Transverse colon (tissue), 4 donors: ENCODE measurements at regions not wholly inside any gene's neighbourhood (a gene's known extent, or its start where the extent isn't known, plus 50 kb on each side); places are given as distances from the start of the nearest gene placed in this dataset.
"Not testable (repeated sequence)": the region's sequence is repeated elsewhere in the genome, so short reads cannot be mapped to it uniquely, and the experiment has no call there.

Experiments
- EP300 ChIP-seq: sonication (generic); formaldehyde crosslinking; IDR thresholded peaks from one replicate; pipeline ENCODE4 v1.6.1; 2017; ENCODE audit warnings: antibody characterized with exemption, low read depth
- POLR2A ChIP-seq: fragments of 450-650 bp; IDR thresholded peaks from one replicate; pipeline ENCODE4 v1.6.1; 2016; ENCODE audit warnings: antibody characterized with exemption, mild to moderate bottlenecking, moderate library complexity
- POLR2AphosphoS5 ChIP-seq, 3 donors: sonication (generic); formaldehyde crosslinking; IDR thresholded peaks; one replicate each; pipeline ENCODE4 v1.6.1; 2016; ENCODE audit warnings: antibody characterized with exemption in 3 of 3
- TF ChIP-seq, protein P1 (sequence below), 5 experiments: fragments of 200-600 bp in 3 of 5; fragments of 450-650 bp in 2 of 5; sonication (generic) in 3 of 5; IDR thresholded peaks; 1 replicate in 2 of 5; 2 replicates in 3 of 5; pipeline ENCODE4 v1.5.1; 2016 to 2017; ENCODE audit warnings: antibody characterized with exemption in 5 of 5, inconsistent platforms in 3 of 5, mild to moderate bottlenecking in 2 of 5, moderate library complexity in 1 of 5

DNA sequence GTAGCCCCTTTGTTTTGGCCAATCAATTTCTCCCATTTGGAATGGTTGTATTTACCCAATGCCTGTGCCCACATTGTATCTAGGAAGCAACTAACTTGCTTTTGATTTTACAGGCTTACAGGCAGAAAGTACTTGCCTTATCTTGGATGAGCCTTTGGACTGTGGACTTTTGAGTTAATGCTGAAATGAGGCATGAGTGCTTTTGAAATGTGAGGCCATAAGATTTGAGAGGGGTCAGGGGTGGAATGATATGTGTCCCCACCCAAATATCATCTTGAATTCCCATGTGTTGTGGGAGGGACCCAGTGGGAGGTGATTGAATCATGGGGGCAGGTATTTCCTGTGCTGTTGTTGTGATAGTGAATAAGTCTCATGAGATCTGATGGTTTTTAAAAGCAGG, 629.4 kb downstream of the RFPL4B start:
- TF ChIP-seq POLR2AphosphoS5 (IDR thresholded peaks at IDR 0.05), result peak in 1 of 3 donors; percentile 9
- TF ChIP-seq, protein P1, sequence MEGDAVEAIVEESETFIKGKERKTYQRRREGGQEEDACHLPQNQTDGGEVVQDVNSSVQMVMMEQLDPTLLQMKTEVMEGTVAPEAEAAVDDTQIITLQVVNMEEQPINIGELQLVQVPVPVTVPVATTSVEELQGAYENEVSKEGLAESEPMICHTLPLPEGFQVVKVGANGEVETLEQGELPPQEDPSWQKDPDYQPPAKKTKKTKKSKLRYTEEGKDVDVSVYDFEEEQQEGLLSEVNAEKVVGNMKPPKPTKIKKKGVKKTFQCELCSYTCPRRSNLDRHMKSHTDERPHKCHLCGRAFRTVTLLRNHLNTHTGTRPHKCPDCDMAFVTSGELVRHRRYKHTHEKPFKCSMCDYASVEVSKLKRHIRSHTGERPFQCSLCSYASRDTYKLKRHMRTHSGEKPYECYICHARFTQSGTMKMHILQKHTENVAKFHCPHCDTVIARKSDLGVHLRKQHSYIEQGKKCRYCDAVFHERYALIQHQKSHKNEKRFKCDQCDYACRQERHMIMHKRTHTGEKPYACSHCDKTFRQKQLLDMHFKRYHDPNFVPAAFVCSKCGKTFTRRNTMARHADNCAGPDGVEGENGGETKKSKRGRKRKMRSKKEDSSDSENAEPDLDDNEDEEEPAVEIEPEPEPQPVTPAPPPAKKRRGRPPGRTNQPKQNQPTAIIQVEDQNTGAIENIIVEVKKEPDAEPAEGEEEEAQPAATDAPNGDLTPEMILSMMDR (IDR thresholded peaks at IDR 0.05), result not testable (repeated sequence)
- TF ChIP-seq POLR2A, EP300: not testable (repeated sequence)
